ENCODE measurements at regions not wholly inside any gene's neighbourhood (a gene's known extent, or its start where the extent isn't known, plus 50 kb on each side); places are given as distances from the start of the nearest gene placed in this dataset.
"Not testable (repeated sequence)": the region's sequence is repeated elsewhere in the genome, so short reads cannot be mapped to it uniquely, and the experiment has no call there.

DNA sequence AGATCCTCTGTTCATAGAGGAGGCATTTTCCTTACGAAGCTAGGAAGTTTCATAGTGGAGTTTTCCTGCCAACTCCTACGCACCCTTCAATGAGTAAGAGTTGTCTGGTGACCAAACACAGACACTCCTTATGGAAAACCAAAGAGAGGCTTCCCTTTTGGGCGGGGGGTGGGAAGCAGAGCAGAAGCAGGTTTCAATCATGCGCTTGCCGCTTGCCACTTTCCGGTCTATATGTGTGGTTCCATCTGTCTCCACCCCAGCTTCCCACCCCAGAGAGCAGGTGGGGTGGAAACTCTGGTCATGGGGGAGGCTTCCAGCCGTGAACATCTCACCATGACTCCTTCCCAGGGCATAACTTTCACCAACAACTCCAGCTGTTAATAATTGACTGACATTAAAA lies 68.8 kb upstream of the GRB10 start:
- FAIRE-seq = no peak
- intact Hi-C loops (cut with DNase I) = no loop called here
- no peak for ATAC-seq
- no peak for DNase-seq
- Histone ChIP-seq H3K4me3 (no peak overlapping the region), H3K4me1 (no peaks in the 10 kb centered on the region), H3K27me3 (no peaks in the 10 kb centered on the region), H3K36me3 (no peaks in the 10 kb centered on the region), H3K9me3 (no peaks in the 10 kb centered on the region), H3K27ac (no peak overlapping the region)
- TF ChIP-seq, protein P1, sequence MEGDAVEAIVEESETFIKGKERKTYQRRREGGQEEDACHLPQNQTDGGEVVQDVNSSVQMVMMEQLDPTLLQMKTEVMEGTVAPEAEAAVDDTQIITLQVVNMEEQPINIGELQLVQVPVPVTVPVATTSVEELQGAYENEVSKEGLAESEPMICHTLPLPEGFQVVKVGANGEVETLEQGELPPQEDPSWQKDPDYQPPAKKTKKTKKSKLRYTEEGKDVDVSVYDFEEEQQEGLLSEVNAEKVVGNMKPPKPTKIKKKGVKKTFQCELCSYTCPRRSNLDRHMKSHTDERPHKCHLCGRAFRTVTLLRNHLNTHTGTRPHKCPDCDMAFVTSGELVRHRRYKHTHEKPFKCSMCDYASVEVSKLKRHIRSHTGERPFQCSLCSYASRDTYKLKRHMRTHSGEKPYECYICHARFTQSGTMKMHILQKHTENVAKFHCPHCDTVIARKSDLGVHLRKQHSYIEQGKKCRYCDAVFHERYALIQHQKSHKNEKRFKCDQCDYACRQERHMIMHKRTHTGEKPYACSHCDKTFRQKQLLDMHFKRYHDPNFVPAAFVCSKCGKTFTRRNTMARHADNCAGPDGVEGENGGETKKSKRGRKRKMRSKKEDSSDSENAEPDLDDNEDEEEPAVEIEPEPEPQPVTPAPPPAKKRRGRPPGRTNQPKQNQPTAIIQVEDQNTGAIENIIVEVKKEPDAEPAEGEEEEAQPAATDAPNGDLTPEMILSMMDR (IDR thresholded peaks at IDR 0.05) = no peak
- WGBS, 2 donors = 89 to 93% methylated on average over 7 of the region's 7 CpGs

DNA sequence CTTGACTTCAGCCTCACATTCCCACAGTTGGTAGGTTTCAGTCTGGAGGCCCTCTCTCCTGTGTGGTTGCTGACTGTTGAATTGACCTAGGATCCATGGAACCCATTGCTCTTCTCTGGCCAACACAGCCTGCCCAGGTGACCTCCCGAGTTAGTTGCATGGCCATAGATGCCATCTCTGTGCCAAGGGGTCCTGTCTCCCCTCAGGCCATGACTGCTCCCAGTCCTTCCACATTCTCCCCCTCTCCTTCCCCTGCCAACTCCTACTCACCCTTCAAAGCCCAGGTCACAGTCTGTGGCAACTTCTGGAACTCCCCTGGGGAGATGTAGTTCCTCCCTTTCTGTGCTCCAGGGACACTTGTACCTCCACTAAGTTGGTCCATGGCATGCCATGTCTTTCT lies 67.3 kb upstream of the GRB10 start:
- FAIRE-seq = no peak
- no peak for ATAC-seq
- TF ChIP-seq, protein P1 (IDR thresholded peaks at IDR 0.05) = no peak
- no peaks in the 10 kb centered on the region for H3K27me3 ChIP-seq
- H3K36me3 ChIP-seq = no peaks in the 10 kb centered on the region
- DNase-seq = no peak
- H3K9me3 ChIP-seq = no peaks in the 10 kb centered on the region
- intact Hi-C loops (cut with DNase I) = no loop called here
- H3K4me3 ChIP-seq = no peak overlapping the region
- WGBS, 2 donors = 94 to 95% methylated on average over 1 of the region's 1 CpG
- H3K27ac ChIP-seq = no peak overlapping the region
- no peaks in the 10 kb centered on the region for H3K4me1 ChIP-seq

DNA sequence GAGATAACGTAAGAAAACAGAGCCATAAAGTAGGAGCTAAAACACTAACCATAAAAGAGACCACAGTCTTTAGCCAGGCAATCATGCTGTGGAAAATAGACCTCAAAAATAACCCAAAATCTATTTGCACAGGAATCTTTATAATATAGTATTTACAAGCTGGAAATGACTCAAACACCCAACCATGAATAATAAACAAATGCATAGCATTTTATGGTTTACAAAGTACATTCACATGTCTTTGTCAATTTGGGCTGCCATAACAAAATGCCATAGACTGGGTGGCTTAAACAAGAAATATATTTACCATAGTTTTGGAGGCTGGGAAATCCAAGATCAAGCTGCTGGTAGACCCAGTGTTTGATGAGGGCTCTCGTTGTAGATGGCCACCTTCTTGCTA lies 65.5 kb upstream of the GRB10 start:
- H3K27ac ChIP-seq = no peak overlapping the region
- TF ChIP-seq, protein P1 (IDR thresholded peaks at IDR 0.05) = no peak
- ATAC-seq = no peak
- WGBS, 2 donors = 64 to 86% methylated on average over 2 of the region's 2 CpGs
- no peaks in the 10 kb centered on the region for H3K36me3 ChIP-seq
- H3K27me3 ChIP-seq = no peaks in the 10 kb centered on the region
- FAIRE-seq = no peak
- intact Hi-C loops (cut with DNase I) = no loop called here
- DNase-seq = no peak
- H3K4me3 ChIP-seq = no peak overlapping the region
- no peaks in the 10 kb centered on the region for H3K4me1 ChIP-seq
- H3K9me3 ChIP-seq = no peaks in the 10 kb centered on the region

DNA sequence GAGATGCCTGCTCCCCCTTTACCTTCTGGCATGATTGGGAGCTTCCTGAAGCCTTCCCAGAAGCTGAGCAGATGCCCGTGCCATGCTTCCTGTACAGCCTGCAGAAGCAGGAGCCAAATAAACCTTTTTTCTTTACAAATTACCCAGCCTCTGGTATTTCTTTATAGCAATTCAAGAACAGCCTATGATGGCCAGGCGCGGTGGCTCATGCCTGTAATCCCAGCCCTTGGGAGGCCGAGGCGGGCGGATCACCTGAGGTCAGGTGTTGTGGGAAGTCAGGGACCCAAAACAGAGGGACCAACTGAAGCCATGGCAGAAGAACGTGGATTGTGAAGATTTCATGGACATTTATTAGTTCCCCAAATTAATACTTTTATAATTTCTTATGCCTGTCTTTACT lies 62.2 kb upstream of the GRB10 start:
- 94 to 99% methylated on average over 7 of the region's 7 CpGs for WGBS, 2 donors
- H3K36me3 ChIP-seq; H3K27ac ChIP-seq; H3K4me1 ChIP-seq; H3K9me3 ChIP-seq; DNase-seq; H3K4me3 ChIP-seq; FAIRE-seq; H3K27me3 ChIP-seq; ATAC-seq; intact Hi-C loops (cut with DNase I): not testable (repeated sequence)

DNA sequence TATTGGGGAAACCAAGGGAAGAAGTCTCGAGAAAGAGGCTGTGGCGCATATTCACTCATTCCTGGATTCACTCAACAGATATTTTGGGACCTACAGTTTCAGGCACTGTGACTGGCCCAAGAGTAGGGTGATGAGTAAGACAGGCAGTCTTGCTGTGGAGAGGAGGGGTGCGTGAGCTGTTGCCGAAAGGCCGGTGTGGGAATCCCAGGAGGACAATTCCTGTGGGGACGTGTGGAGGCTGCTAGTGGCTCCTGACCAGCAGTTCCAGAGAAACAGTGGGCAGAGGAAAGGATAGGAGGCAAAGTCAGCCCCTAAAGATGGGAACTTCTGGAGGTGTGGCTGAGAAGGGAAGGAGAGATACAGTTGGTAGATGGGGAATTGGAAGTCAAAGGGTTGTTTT lies 59.3 kb upstream of the GRB10 start:
- intact Hi-C loops (cut with DNase I) = no loop called here
- TF ChIP-seq, protein P1 (IDR thresholded peaks at IDR 0.05) = no peak
- DNase-seq (no peak), ATAC-seq (no peak), FAIRE-seq (no peak)
- no peak overlapping the region for H3K4me3 ChIP-seq
- H3K27ac ChIP-seq = no peak overlapping the region
- H3K27me3 ChIP-seq = no peaks in the 10 kb centered on the region
- H3K9me3 ChIP-seq = no peaks in the 10 kb centered on the region
- WGBS, 2 donors = 95% methylated on average over 6 of the region's 6 CpGs
- H3K36me3 ChIP-seq = no peaks in the 10 kb centered on the region
- H3K4me1 ChIP-seq = no peaks in the 10 kb centered on the region
